ENCODE measurements at regions not wholly inside any gene's neighbourhood (a gene's known extent, or its start where the extent isn't known, plus 50 kb on each side); places are given as distances from the start of the nearest gene placed in this dataset.

DNA sequence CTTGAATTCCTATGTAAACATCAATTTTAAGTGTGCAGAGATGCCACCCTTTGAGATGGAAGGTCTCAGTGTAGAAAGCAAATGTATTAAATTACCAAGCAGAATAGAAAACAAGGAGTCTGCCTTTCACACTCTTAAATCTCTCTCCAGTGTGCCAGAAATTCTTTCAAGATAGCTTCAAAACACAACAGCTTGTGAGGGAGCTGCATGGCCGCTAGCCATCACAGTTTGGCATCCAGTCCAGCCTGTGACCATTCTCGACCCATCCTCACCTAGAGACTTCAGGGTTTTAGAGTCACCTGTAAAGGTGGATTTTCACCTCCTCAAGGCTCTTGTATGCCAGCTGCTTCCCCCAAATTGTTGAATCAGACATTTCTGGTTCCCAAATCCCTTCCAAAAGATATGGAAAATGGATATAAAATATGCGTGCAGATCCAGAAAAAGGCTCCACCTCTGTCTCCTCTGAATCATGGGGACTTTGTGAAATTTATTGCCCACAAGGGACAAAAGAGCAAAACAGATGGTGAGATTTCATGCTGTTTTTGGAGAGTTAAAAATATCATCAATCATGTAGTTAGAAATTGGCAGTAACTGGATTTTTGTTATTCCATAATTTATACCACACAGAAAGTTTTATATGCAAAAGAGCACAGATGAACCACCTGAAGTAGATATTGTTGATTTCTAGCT lies 114.2 kb upstream of the THRB start:
- H3K27me3 ChIP-seq (ENCODE audit: control insufficient read depth, insufficient read depth, low read length) = no peaks in the 10 kb centered on the region
- DNase-seq (ENCODE audit: low read depth) = no peak
- no peak overlapping the region for H3K4me3 ChIP-seq (ENCODE audit: low read depth, low read length)
- H3K36me3 ChIP-seq (ENCODE audit: control insufficient read depth, insufficient read depth, low read length) = no peaks in the 10 kb centered on the region
- TF ChIP-seq, protein P1, sequence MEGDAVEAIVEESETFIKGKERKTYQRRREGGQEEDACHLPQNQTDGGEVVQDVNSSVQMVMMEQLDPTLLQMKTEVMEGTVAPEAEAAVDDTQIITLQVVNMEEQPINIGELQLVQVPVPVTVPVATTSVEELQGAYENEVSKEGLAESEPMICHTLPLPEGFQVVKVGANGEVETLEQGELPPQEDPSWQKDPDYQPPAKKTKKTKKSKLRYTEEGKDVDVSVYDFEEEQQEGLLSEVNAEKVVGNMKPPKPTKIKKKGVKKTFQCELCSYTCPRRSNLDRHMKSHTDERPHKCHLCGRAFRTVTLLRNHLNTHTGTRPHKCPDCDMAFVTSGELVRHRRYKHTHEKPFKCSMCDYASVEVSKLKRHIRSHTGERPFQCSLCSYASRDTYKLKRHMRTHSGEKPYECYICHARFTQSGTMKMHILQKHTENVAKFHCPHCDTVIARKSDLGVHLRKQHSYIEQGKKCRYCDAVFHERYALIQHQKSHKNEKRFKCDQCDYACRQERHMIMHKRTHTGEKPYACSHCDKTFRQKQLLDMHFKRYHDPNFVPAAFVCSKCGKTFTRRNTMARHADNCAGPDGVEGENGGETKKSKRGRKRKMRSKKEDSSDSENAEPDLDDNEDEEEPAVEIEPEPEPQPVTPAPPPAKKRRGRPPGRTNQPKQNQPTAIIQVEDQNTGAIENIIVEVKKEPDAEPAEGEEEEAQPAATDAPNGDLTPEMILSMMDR (IDR thresholded peaks at IDR 0.05; ENCODE audit: insufficient read depth, low read length, poor library complexity, severe bottlenecking) = no peak

DNA sequence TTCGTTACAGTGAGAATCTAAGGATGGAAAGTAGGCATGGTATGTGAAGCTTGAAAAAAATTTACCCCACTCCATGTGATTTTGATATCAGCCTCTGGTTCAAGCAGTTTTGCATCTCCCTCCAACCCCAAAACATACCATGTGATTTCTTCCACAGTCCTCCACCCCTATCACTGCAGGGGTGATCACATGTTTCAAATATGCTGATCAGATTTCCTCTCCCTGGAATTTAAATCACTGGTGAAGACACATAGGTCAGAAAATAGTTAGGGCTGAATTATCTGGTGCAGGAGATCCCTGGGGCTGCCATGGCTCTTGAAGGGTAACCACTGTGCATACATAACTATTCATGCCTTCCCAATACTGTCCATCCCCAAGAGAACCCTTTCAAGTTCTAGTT lies 119.7 kb upstream of the THRB start:
- Histone ChIP-seq H3K27me3 (ENCODE audit: control insufficient read depth, insufficient read depth, low read length) (no peaks in the 10 kb centered on the region), H3K4me3 (ENCODE audit: low read depth, low read length) (no peak overlapping the region), H3K36me3 (ENCODE audit: control insufficient read depth, insufficient read depth, low read length) (no peaks in the 10 kb centered on the region)
- TF ChIP-seq, protein P1 (IDR thresholded peaks at IDR 0.05; ENCODE audit: insufficient read depth, low read length, poor library complexity, severe bottlenecking) = no peak
- DNase-seq (ENCODE audit: low read depth) = no peak

GRCh38 chr3:24615177-24615576 lies 120.5 kb upstream of the THRB start:
- no peak for DNase-seq (ENCODE audit: low read depth)
- Histone ChIP-seq H3K27me3 (ENCODE audit: control insufficient read depth, insufficient read depth, low read length) (no peaks in the 10 kb centered on the region), H3K4me3 (ENCODE audit: low read depth, low read length) (no peak overlapping the region), H3K36me3 (ENCODE audit: control insufficient read depth, insufficient read depth, low read length) (no peaks in the 10 kb centered on the region)
- TF ChIP-seq, protein P1 (IDR thresholded peaks at IDR 0.05; ENCODE audit: insufficient read depth, low read length, poor library complexity, severe bottlenecking) = no peak

GRCh38 chr3:24616110-24616829 lies 121.6 kb upstream of the THRB start:
- H3K36me3 ChIP-seq (ENCODE audit: control insufficient read depth, insufficient read depth, low read length) = no peaks in the 10 kb centered on the region
- no peak overlapping the region for H3K4me3 ChIP-seq (ENCODE audit: low read depth, low read length)
- TF ChIP-seq, protein P1 (IDR thresholded peaks at IDR 0.05; ENCODE audit: insufficient read depth, low read length, poor library complexity, severe bottlenecking) = no peak
- no peak for DNase-seq (ENCODE audit: low read depth)
- no peaks in the 10 kb centered on the region for H3K27me3 ChIP-seq (ENCODE audit: control insufficient read depth, insufficient read depth, low read length)

- no peak overlapping the region for H3K4me3 ChIP-seq (ENCODE audit: low read depth, low read length)
- H3K36me3 ChIP-seq (ENCODE audit: control insufficient read depth, insufficient read depth, low read length) = no peaks in the 10 kb centered on the region
- TF ChIP-seq, protein P1 (IDR thresholded peaks at IDR 0.05; ENCODE audit: insufficient read depth, low read length, poor library complexity, severe bottlenecking) = no peak
- no peaks in the 10 kb centered on the region for H3K27me3 ChIP-seq (ENCODE audit: control insufficient read depth, insufficient read depth, low read length)
- no peak for DNase-seq (ENCODE audit: low read depth)
Observed at GRCh38 chr3:24622138-24622537, 127.5 kb upstream of the THRB start.
